HG02981 (cell line): ENCODE measurements at regions not wholly inside any gene's neighbourhood (a gene's known extent, or its start where the extent isn't known, plus 50 kb on each side); places are given as distances from the start of the nearest gene placed in this dataset.
A peak's percentile ranks its signal among the peaks of the same experiment; 100 is the strongest.

Experiments
- ATAC-seq: cut with Tn5 transposase; IDR thresholded peaks from one replicate; pipeline ENCODE4 v1.9.1; 2021; ENCODE audit warnings: mild to moderate bottlenecking, moderate library complexity; ENCODE audit not compliant: unreplicated experiment

DNA sequence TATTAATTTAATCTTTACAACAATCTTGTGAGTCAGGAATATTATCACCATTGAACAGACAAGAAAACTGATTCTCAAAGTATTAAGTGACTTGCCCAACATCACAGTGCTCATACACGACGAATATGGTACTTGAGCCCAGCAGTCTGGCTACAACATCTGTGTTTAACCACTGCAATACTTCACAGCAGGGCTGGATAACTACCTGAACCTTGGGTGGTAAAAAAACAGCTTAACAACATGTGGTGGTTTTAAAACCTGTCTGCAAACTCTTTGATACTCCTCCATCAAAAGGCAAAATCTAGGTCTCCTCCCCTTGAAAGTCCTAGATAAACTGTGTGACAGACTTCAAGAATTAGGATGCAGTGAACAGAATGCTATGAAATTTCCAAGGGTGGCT is 424.6 kb upstream of the CADM1 start:
- no peak for ATAC-seq

DNA sequence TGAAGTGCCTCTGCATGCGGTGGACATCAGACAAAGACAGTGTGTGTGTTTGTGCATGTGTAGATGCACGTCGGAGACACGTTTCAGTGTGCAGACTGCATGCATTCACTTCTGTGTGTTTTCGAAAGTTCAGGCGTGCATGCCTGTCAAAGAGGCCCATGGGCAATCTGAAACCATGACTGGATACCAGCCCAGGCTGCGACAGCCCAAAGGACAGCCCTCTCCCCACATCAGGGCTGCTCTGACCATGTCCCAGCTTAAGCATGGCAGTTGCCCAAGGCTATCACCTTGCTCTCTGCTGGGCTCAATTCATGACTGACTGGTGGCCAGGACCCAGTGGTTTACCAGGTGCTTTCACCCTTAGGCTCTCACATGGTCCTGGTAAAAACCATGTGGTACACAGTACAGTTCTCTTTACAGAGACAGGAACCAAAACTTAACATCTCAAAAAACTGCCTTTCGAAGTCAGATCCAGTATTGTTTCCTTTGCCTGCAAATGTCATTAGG is 423.7 kb upstream of the CADM1 start:
- ATAC-seq = peak; percentile 37

- no peak for ATAC-seq
Measured at GRCh38 chr11:115926601-115927000, 422.4 kb upstream of the CADM1 start.

DNA sequence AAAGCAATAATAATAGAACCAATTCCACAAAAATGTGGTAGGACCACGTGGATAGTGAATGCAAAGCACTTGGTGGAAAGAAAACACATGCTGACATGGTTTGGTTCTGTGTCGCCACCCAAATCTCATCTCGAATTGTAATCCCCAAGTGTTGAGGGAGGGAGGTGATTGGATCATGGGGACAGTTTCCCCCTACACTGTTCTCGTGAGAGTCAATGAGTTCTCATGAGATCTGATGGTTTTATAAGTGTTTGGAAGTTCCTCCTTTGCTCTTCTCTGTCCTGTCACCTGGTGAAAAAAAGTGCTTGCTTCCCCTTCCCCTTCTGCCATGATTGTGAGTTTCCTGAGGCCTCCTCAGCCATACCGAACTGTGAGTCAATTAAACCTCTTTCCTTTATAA is 421.9 kb upstream of the CADM1 start:
- no peak for ATAC-seq

DNA sequence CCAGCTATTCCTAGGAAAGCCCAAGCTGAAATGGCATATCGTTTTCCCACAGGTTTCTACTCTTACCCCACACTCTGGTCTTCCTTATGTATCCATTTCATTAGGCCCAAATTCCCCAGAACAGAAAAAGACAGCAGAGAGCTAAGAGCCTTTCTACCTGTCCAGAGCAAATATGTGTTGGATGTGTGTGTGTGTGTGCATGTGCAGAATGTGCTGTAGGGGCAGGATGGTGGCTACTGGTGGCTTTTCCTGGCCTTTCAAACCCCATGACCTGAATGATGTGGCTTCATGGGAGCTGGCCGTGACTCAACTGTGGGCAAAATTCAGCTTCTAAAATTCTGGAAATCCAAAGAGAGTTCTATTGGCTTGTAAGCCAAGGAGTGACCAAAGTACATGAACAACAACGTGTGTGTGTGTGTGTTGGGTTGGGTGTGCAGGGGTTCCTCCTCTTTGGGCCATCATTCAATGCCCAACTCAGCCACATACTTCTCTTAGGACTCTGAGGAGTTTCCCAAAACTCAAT is 421.4 kb upstream of the CADM1 start:
- ATAC-seq = no peak

DNA sequence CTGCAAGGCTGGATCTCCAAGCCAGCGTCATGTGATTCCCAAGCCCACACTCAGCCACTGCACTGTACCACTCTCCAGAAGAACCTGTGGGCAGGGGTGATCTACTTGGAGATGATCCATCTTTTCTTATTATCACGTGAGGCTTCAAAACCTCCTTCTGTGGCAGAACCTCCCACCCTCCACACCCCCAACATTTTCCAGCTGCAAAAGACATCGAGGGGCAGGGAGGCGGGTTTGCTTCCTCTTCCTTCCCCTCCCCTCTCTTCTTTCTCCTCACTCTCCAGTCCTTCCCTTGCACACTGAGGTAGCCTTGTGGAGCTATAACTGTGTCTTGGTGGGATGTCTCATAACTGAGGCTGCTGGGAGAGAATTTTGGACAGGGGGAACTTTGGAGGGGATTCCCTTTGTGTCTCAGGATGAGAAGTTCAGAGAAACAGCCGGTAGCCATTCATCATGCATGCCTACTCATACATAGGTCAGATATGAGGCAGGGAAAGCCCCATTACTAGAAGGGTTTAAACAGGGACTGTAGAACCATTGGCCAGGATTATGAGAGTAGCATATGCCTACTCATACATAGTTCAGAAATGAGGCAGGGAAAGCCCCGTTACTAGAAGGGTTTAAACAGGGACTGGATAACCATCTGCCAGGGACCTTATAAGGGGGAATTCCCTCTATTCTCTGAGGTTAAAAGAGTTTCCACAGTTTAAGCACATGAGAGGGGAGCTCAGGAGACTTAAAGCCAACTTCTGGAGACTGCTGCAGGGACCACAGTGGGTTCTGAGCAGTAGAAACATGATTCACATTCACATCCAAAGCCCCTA is 420.7 kb upstream of the CADM1 start:
- peak; percentile 76 for ATAC-seq

- ATAC-seq = no peak
Measured at GRCh38 chr11:115922876-115923275, 418.7 kb upstream of the CADM1 start.

DNA sequence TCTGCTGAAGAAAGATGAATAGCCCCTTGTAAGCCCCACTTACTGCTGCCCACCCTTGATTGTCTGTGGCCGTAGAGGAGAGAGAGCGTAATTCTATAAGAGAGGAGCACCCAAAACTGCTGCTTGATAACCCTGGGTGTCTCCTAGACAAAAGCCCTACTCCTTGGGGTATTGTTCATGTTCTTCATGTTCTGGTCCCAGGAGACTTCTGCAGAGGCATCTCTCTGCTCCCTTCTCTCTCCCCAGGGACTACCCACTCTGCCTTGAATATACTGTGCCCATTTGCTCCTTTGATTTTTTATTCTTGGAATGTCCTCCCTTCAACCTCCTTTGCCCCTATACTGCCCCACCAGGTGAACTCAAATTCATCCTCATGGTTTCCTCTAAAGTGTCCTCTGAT is 417.8 kb upstream of the CADM1 start:
- no peak for ATAC-seq

DNA sequence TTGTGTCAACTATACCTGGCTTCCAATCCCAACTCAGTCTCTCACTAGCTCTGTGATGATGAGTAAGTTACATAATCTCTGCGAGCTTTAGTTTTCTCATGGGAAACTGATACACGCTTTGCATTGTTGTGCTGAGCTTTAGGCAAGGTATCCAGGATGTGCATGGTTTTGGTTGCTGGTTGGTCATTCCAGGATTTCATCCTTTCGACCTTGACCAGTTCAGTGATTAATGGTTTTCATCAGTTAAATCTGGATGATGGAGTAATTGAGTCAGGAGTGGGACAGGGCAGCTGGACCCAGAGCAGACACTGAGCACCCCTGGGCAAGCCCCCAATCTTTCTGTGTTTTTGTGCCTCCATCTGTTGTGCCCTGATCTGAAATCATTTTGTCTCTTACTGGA is 417.3 kb upstream of the CADM1 start:
- no peak for ATAC-seq

GRCh38 chr11:115920841-115921480 is 416.7 kb upstream of the CADM1 start:
- no peak for ATAC-seq

DNA sequence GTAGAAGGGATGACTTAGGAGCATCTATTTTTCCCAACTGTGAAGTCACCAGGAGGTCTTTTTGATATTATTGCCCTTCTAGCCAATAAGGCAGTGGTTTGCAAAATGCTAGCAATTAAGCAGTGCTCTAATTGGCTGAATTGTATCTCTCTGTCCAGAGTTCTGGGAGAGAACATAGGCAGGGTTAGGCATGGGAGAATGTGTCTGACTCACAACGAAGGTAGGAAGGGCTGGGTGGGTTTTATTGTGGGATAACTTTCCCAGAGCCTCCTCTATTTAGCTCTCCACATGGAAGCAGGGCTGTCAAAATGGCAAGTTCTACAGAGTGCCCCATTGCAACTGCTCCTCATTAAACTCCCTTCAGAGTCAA is 415.9 kb upstream of the CADM1 start:
- peak; percentile 23 for ATAC-seq

DNA sequence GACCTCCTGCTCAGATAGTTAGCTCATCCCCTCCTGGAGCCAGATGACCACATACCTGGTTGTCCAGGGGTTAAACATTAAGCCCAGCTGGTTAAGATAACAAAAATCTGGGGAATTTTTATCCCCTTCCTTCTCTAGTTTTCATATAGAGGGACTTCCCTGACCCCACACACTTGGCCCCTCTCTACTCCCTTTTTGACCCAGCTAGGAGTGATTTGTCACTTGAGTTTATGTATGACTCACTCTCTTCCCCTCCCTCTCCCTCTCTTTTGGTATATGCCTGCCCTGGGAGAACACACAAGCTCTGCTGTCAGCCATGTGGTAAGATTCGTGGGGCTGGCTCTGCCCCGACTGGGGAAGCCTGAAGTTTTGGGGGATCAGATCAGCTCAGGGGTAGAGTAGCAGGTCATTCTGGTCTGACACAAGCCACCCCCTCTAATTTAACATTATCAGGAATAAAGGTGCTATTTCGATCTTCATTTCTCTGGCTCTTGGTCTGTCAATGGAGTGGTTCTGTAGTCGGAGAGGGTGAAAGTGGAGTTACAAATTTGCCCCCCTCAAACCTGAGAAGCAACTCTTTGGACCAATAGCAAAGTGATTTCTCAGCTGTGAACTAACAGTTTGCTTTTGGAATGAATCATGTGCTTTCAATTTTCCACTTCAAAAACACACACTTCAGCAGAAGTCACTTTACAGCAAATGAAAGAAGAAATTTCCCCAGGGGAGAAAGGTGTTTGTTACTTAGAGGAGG is 415.3 kb upstream of the CADM1 start:
- ATAC-seq = peak; percentile 54

DNA sequence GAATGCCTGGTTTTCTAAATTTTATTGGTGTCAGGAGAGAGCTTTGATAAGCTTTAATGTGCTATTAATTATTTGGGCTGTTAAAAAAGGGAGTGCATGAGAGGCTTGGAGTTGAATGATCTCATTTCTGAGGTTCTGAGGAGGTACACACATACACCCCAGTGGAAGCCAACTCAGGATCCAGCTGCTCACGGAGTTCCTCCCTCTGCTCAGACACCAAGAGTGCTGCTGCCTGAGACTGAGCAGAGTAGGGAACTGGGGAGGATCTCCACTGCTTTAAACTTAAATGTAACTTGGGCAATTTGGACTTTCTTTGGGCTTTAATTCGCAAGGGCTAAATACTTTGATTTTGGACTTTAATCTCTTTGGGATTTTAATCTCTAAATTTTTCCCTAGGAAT is 414.4 kb upstream of the CADM1 start:
- ATAC-seq = no peak

- no peak for ATAC-seq
Measured at GRCh38 chr11:115916608-115917007, 412.4 kb upstream of the CADM1 start.

DNA sequence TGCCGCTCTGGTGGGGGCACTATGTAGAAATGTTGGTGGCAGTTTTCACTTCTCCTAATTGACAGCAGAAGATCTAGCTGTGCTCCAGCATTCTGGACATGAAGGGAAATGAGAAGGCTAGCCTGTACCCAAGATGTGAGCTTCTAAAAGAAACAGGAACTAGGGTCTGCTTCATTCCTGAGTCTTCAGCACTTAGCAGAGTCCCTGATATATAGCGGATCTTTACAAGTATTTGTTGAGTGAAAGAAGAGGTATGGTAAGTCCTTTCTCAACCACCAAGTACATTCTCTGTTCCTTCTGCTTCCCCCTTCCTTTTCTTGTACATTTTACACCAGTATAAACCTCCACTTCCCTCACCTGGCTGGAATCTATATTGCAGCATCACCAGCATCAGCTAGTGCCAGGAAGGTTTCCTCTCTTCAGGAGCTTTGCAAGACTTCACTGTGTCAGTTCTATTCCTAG is 408.3 kb upstream of the CADM1 start:
- ATAC-seq = peak; percentile 61

DNA sequence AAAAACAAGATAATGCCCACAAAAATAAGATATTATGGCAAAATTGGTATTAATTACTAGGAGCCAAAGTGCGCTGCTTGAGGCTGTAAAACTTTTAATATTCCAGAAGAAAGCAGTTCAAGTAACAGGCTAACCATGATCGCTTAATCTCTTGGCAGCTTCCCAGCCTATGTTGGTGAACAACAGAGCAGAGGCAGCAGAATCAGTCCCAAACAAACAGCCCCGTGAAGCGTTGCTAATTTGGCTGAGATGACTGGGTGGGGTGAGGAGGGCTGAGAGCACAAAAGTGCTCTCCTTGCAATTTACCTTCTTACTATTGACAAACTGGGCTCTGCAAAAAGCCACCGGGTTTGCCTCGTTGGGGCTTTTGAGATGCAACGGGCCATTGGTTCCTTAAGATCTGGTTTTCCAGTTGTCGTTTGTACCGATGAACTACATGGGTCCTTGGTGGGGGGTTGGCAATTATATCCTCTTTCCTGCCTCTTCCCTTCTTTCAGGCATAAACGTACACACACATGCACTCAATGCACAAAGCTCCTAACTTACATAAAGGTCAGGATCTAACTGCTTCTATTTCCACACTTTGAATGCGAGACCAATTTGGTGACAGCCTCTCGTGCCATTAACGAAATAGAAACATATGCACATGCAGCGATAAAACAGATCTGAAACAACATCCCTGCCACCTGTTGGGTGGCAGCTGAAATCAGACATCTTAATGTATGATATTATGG is 407.6 kb upstream of the CADM1 start:
- ATAC-seq = no peak

GRCh38 chr11:115910379-115910778 is 406.2 kb upstream of the CADM1 start:
- ATAC-seq = no peak

DNA sequence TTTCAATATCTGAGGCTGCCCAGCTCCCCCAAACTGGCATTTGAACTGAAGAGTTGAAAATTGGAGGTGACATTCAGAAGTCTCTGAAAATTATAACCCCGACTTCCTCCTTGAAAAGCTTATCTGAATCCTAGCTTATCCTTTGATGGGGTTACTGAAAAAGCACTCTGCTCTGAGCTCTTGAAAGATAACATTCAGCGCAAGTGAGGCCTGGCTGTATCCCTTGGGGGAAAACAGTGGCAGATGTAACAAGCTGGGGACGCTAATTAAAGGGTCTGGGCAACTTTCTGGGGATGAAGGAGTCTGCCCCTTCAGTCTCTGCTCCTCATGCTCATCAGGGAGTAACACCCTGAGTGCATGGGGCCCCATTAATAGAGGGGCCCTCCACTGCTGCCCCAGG is 402.0 kb upstream of the CADM1 start:
- no peak for ATAC-seq

- ATAC-seq = no peak
Measured at GRCh38 chr11:115905341-115906000, 401.3 kb upstream of the CADM1 start.

- ATAC-seq = no peak
Measured at GRCh38 chr11:115903179-115903578, 399.0 kb upstream of the CADM1 start.
